ENCODE measurements at regions not wholly inside any gene's neighbourhood (a gene's known extent, or its start where the extent isn't known, plus 50 kb on each side); places are given as distances from the start of the nearest gene placed in this dataset.
"Not testable (repeated sequence)": the region's sequence is repeated elsewhere in the genome, so short reads cannot be mapped to it uniquely, and the experiment has no call there.

GRCh38 chr15:36052641-36053040 lies 506.7 kb upstream of the DPH6 start:
- not testable (repeated sequence) for H3K9ac ChIP-seq (ENCODE audit: low read depth in 1 of 3, low read length in 3 of 3); H3K4me1 ChIP-seq (ENCODE audit: control insufficient read depth in 3 of 3, insufficient read depth in 3 of 3, low read length in 3 of 3); H3K27ac ChIP-seq (ENCODE audit: low read depth, low read length); H3K27me3 ChIP-seq (ENCODE audit: control insufficient read depth in 3 of 3, insufficient read depth in 3 of 3, low read length in 3 of 3); H3K36me3 ChIP-seq (ENCODE audit: control insufficient read depth in 3 of 3, insufficient read depth in 3 of 3, low read length in 3 of 3); H3K9me3 ChIP-seq (ENCODE audit: control insufficient read depth in 3 of 3, low read length in 3 of 3); H3K4me3 ChIP-seq (ENCODE audit: low read length in 3 of 3)

- no peaks in the 10 kb centered on the region for H3K9me3 ChIP-seq (ENCODE audit: control insufficient read depth in 3 of 3, low read length in 3 of 3)
- H3K27ac ChIP-seq (ENCODE audit: low read depth, low read length), result no peak overlapping the region
- no peak overlapping the region for H3K4me3 ChIP-seq (ENCODE audit: low read length in 3 of 3)
- no peaks in the 10 kb centered on the region for H3K27me3 ChIP-seq (ENCODE audit: control insufficient read depth in 3 of 3, insufficient read depth in 3 of 3, low read length in 3 of 3)
- no peak overlapping the region for H3K9ac ChIP-seq (ENCODE audit: low read depth in 1 of 3, low read length in 3 of 3)
- no peaks in the 10 kb centered on the region for H3K4me1 ChIP-seq (ENCODE audit: control insufficient read depth in 3 of 3, insufficient read depth in 3 of 3, low read length in 3 of 3)
- H3K36me3 ChIP-seq (ENCODE audit: control insufficient read depth in 3 of 3, insufficient read depth in 3 of 3, low read length in 3 of 3), result no peaks in the 10 kb centered on the region
These were observed 507.8 kb upstream of the DPH6 start for GRCh38 chr15:36053746-36054145.

- H3K27me3 ChIP-seq (ENCODE audit: control insufficient read depth in 3 of 3, insufficient read depth in 3 of 3, low read length in 3 of 3), result no peaks in the 10 kb centered on the region
- H3K4me3 ChIP-seq (ENCODE audit: low read length in 3 of 3), result no peak overlapping the region
- no peaks in the 10 kb centered on the region for H3K9me3 ChIP-seq (ENCODE audit: control insufficient read depth in 3 of 3, low read length in 3 of 3)
- H3K27ac ChIP-seq (ENCODE audit: low read depth, low read length), result no peak overlapping the region
- H3K9ac ChIP-seq (ENCODE audit: low read depth in 1 of 3, low read length in 3 of 3), result no peak overlapping the region
- no peaks in the 10 kb centered on the region for H3K36me3 ChIP-seq (ENCODE audit: control insufficient read depth in 3 of 3, insufficient read depth in 3 of 3, low read length in 3 of 3)
- H3K4me1 ChIP-seq (ENCODE audit: control insufficient read depth in 3 of 3, insufficient read depth in 3 of 3, low read length in 3 of 3), result no peaks in the 10 kb centered on the region
These were observed 513.6 kb upstream of the DPH6 start for GRCh38 chr15:36059596-36059995.

GRCh38 chr15:36062357-36062756 lies 516.4 kb upstream of the DPH6 start:
- no peak overlapping the region for H3K27ac ChIP-seq (ENCODE audit: low read depth, low read length)
- no peak overlapping the region for H3K4me3 ChIP-seq (ENCODE audit: low read length in 3 of 3)
- H3K27me3 ChIP-seq (ENCODE audit: control insufficient read depth in 3 of 3, insufficient read depth in 3 of 3, low read length in 3 of 3), result no peaks in the 10 kb centered on the region
- no peaks in the 10 kb centered on the region for H3K36me3 ChIP-seq (ENCODE audit: control insufficient read depth in 3 of 3, insufficient read depth in 3 of 3, low read length in 3 of 3)
- H3K9ac ChIP-seq (ENCODE audit: low read depth in 1 of 3, low read length in 3 of 3), result no peak overlapping the region
- no peaks in the 10 kb centered on the region for H3K9me3 ChIP-seq (ENCODE audit: control insufficient read depth in 3 of 3, low read length in 3 of 3)
- H3K4me1 ChIP-seq (ENCODE audit: control insufficient read depth in 3 of 3, insufficient read depth in 3 of 3, low read length in 3 of 3), result no peaks in the 10 kb centered on the region

- Histone ChIP-seq H3K27ac (ENCODE audit: low read depth, low read length) (no peak overlapping the region), H3K36me3 (ENCODE audit: control insufficient read depth in 3 of 3, insufficient read depth in 3 of 3, low read length in 3 of 3) (no peaks in the 10 kb centered on the region), H3K9ac (ENCODE audit: low read depth in 1 of 3, low read length in 3 of 3) (no peak overlapping the region), H3K9me3 (ENCODE audit: control insufficient read depth in 3 of 3, low read length in 3 of 3) (no peaks in the 10 kb centered on the region), H3K4me1 (ENCODE audit: control insufficient read depth in 3 of 3, insufficient read depth in 3 of 3, low read length in 3 of 3) (no peaks in the 10 kb centered on the region), H3K27me3 (ENCODE audit: control insufficient read depth in 3 of 3, insufficient read depth in 3 of 3, low read length in 3 of 3) (no peaks in the 10 kb centered on the region), H3K4me3 (ENCODE audit: low read length in 3 of 3) (no peak overlapping the region)
These were observed 512.7 kb upstream of the CDIN1 start for GRCh38 chr15:36066757-36067156.

- H3K9ac ChIP-seq (ENCODE audit: low read depth in 1 of 3, low read length in 3 of 3), result no peak overlapping the region
- no peaks in the 10 kb centered on the region for H3K4me1 ChIP-seq (ENCODE audit: control insufficient read depth in 3 of 3, insufficient read depth in 3 of 3, low read length in 3 of 3)
- no peak overlapping the region for H3K4me3 ChIP-seq (ENCODE audit: low read length in 3 of 3)
- no peaks in the 10 kb centered on the region for H3K9me3 ChIP-seq (ENCODE audit: control insufficient read depth in 3 of 3, low read length in 3 of 3)
- no peaks in the 10 kb centered on the region for H3K36me3 ChIP-seq (ENCODE audit: control insufficient read depth in 3 of 3, insufficient read depth in 3 of 3, low read length in 3 of 3)
- H3K27ac ChIP-seq (ENCODE audit: low read depth, low read length), result no peak overlapping the region
- H3K27me3 ChIP-seq (ENCODE audit: control insufficient read depth in 3 of 3, insufficient read depth in 3 of 3, low read length in 3 of 3), result no peaks in the 10 kb centered on the region
These were observed 511.7 kb upstream of the CDIN1 start for GRCh38 chr15:36067483-36068274.

GRCh38 chr15:36075333-36075732 lies 504.1 kb upstream of the CDIN1 start:
- no peaks in the 10 kb centered on the region for H3K9me3 ChIP-seq (ENCODE audit: control insufficient read depth in 3 of 3, low read length in 3 of 3)
- H3K27me3 ChIP-seq (ENCODE audit: control insufficient read depth in 3 of 3, insufficient read depth in 3 of 3, low read length in 3 of 3), result no peaks in the 10 kb centered on the region
- H3K4me3 ChIP-seq (ENCODE audit: low read length in 3 of 3), result no peak overlapping the region
- no peaks in the 10 kb centered on the region for H3K4me1 ChIP-seq (ENCODE audit: control insufficient read depth in 3 of 3, insufficient read depth in 3 of 3, low read length in 3 of 3)
- H3K27ac ChIP-seq (ENCODE audit: low read depth, low read length), result no peak overlapping the region
- H3K36me3 ChIP-seq (ENCODE audit: control insufficient read depth in 3 of 3, insufficient read depth in 3 of 3, low read length in 3 of 3), result no peaks in the 10 kb centered on the region
- no peak overlapping the region for H3K9ac ChIP-seq (ENCODE audit: low read depth in 1 of 3, low read length in 3 of 3)

GRCh38 chr15:36079021-36079420 lies 500.4 kb upstream of the CDIN1 start:
- Histone ChIP-seq H3K9me3 (ENCODE audit: control insufficient read depth in 3 of 3, low read length in 3 of 3) (peaks cover 2 to 7% (median 3%) of the 10 kb centered on the region in 3 donors), H3K36me3 (ENCODE audit: control insufficient read depth in 3 of 3, insufficient read depth in 3 of 3, low read length in 3 of 3) (no peaks in the 10 kb centered on the region), H3K4me1 (ENCODE audit: control insufficient read depth in 3 of 3, insufficient read depth in 3 of 3, low read length in 3 of 3) (no peaks in the 10 kb centered on the region), H3K9ac (ENCODE audit: low read depth in 1 of 3, low read length in 3 of 3) (no peak overlapping the region), H3K27me3 (ENCODE audit: control insufficient read depth in 3 of 3, insufficient read depth in 3 of 3, low read length in 3 of 3) (no peaks in the 10 kb centered on the region), H3K27ac (ENCODE audit: low read depth, low read length) (no peak overlapping the region), H3K4me3 (ENCODE audit: low read length in 3 of 3) (no peak overlapping the region)

GRCh38 chr15:36080759-36081158 lies 498.7 kb upstream of the CDIN1 start:
- Histone ChIP-seq H3K9me3 (ENCODE audit: control insufficient read depth in 3 of 3, low read length in 3 of 3) (peaks cover 3 to 7% (median 4%) of the 10 kb centered on the region in 3 donors), H3K36me3 (ENCODE audit: control insufficient read depth in 3 of 3, insufficient read depth in 3 of 3, low read length in 3 of 3) (no peaks in the 10 kb centered on the region), H3K27ac (ENCODE audit: low read depth, low read length) (no peak overlapping the region), H3K4me3 (ENCODE audit: low read length in 3 of 3) (no peak overlapping the region), H3K27me3 (ENCODE audit: control insufficient read depth in 3 of 3, insufficient read depth in 3 of 3, low read length in 3 of 3) (no peaks in the 10 kb centered on the region), H3K9ac (ENCODE audit: low read depth in 1 of 3, low read length in 3 of 3) (no peak overlapping the region), H3K4me1 (ENCODE audit: control insufficient read depth in 3 of 3, insufficient read depth in 3 of 3, low read length in 3 of 3) (no peaks in the 10 kb centered on the region)

- no peak overlapping the region for H3K27ac ChIP-seq (ENCODE audit: low read depth, low read length)
- no peak overlapping the region for H3K4me3 ChIP-seq (ENCODE audit: low read length in 3 of 3)
- no peaks in the 10 kb centered on the region for H3K9me3 ChIP-seq (ENCODE audit: control insufficient read depth in 3 of 3, low read length in 3 of 3)
- no peaks in the 10 kb centered on the region for H3K4me1 ChIP-seq (ENCODE audit: control insufficient read depth in 3 of 3, insufficient read depth in 3 of 3, low read length in 3 of 3)
- H3K9ac ChIP-seq (ENCODE audit: low read depth in 1 of 3, low read length in 3 of 3), result no peak overlapping the region
- no peaks in the 10 kb centered on the region for H3K36me3 ChIP-seq (ENCODE audit: control insufficient read depth in 3 of 3, insufficient read depth in 3 of 3, low read length in 3 of 3)
- H3K27me3 ChIP-seq (ENCODE audit: control insufficient read depth in 3 of 3, insufficient read depth in 3 of 3, low read length in 3 of 3), result no peaks in the 10 kb centered on the region
These were observed 489.0 kb upstream of the CDIN1 start for GRCh38 chr15:36090286-36090946.

Measured in skeletal muscle tissue (tissue), 3 donors.